Hematopoietic multipotent progenitor cell treated with erythropoietin and hydrocortisone succinate and interleukin-3 and kit ligand, for 15 days (in vitro differentiated cells): ENCODE measurements at regions not wholly inside any gene's neighbourhood (a gene's known extent, or its start where the extent isn't known, plus 50 kb on each side); places are given as distances from the start of the nearest gene placed in this dataset.
"Not testable (repeated sequence)": the region's sequence is repeated elsewhere in the genome, so short reads cannot be mapped to it uniquely, and the experiment has no call there.

Experiments
- DNase-seq: peaks from one replicate; pipeline ENCODE4 v3.0.0-alpha.2; 2015; ENCODE audit warnings: low spot score

DNA sequence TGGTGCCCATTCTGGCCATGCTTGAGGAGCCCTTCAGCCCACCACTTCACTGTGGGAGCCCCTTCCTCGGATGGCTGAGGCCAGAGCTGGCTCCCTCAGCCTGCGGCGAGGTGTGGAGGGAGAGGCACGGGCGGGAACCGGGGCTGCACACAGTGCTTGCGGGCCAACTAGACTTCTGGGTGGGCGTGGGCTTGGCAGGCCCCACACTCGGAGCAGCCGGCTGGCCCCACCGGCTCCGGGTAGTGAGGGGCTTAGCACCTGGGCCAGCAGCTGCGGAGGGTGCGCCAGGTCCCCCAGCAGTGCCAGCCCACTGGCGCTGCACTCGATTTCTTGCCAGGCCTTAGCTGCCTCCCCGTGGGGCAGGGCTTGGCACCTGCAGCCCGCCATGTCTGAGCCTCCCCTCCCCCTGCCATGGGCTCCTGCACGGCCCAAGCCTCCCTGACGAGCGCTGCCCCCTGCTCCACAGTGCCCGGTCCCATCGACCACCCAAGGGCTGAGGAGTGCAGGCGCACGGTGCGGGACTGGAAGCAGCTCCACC is 554.2 kb downstream of the GABRG2 start:
- not testable (repeated sequence) for DNase-seq

DNA sequence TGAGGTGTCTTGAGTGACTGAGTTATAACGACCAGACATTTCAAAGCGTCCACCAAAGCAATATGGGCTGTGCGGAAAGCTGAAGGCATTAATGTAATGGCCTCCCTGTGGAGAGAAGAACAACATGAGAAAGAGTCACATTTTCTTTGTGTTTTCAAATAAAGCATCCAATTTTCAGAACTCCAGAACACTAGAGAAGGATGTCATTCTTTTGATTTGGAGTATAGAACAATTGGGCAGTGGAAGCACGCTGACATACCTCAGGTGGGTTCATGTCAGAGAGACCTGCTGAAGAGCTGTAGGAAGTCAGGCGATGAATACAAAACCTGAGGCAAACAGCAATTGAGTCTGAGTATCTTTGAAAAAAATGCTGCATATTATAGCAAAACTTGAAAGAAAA is 556.5 kb downstream of the GABRG2 start:
- no peak for DNase-seq

DNA sequence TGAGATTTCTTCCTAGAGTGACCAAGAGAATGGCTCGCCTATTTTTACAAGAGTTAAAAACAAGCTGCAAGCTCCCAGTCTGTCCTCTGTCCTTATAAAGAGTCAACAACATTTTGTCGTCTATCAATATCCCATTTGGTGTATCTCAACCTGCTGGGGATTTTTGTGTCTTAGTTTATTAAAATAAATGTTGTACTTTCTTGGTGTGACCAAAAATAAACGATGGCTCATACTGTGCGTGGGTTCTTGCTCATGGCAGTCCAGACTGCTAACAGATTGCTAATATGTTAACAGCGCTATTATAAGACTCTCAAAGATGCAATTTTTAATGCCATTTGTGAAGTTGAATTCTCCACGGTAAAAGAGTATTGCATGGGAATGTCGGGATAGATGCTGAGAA is 569.9 kb downstream of the GABRG2 start:
- DNase-seq, result no peak

DNA sequence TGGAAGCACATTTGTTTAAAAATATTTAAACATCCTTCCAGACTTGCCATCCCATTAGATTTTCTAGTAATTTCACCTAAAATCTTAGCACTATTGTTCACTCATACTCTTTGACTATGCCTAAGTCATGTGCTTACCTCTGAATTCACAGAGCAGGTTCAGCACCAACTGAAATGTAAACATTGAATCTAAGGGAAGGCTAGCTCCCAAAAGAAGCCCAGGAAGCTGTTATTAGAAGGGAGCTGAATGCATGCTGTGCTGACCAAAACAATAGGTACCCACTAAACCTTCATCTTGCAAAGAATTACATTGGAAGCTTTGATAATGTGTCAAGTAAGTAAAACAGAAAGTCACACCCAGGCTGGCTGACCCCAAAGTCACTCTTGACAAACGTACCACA is 571.3 kb downstream of the GABRG2 start:
- DNase-seq, result no peak

DNA sequence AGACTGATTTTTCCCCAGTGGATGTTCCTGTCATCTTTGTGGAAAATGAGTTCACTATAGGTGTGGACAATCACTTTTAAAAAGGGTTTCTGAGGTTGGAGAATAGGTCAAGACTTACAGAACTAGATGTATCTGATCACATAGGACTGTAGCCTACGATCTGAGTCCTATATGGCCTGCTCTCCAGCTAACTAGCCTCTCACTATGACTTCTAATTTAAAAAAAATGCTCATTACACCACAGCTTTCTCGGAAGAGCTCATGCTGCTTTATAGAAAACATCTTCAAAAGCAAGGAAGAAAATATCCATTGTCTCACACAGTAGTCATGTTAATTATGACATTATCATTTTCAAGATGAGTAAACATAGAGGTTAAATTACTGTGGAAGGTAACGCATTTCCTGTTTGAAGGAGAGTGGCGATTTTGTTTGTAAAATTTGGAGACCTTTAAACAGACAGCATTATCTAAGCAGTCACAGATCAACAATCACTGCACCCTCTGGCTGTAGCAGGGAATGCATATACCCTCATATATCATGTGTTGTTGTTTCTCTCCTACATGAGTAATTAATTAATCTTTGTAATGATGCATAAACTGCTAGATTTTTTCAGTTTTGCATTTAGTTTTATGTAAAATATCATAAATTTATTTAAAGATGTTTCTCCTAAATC is 573.7 kb downstream of the GABRG2 start:
- DNase-seq, result no peak

DNA sequence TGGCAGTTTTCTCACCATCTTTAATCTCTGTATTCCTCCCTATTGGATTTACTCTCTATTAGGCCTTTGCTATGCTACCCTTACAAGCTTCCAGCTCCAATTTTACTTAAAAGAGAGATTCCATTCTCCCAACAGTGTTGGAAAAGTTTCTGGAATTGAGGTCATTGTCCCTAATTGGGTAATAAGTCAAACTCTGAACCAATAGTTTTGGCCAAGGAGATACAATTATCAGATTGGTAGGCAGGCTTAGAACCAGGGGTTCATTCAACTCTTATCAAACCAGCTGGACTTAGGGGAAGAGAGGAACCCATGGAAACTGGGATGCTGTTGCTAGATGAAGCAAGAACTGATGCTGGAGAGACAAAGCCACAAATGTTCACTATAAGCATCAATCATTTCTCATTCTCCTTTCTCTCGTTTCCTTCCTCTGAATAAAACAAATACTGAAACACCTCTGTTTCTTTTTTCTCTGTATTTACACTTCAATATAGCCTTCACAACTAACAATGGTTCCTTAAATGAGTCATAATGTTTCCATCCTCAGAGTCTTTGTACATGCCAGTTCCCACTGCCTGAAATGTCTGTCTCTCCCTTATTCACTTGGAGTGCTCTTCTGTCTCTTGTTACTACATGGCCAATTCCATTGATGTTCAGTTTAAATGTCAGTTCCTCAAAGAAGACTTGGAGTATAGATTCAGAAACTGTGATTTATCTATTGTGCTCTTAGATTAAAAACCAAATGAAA is 587.3 kb downstream of the GABRG2 start:
- no peak for DNase-seq

DNA sequence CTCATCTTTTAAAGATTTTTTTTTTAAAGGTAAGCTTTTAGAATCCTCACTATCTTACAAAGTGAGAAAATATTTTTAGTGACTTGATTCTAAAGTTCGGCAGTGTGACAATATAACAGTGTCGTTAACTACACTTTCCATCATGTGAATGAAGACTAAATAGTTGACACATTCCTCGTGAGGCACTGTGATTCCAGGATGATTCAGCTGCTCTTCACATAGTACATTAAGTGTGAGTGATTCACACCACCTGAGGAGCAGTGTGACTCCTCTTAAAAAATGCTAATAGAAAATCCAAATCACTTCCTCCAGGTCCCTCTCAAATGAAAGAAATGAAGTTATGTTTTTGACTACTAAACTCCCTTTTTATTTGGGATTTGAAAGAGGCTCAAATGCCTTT is 589.5 kb downstream of the GABRG2 start:
- DNase-seq, result no peak

DNA sequence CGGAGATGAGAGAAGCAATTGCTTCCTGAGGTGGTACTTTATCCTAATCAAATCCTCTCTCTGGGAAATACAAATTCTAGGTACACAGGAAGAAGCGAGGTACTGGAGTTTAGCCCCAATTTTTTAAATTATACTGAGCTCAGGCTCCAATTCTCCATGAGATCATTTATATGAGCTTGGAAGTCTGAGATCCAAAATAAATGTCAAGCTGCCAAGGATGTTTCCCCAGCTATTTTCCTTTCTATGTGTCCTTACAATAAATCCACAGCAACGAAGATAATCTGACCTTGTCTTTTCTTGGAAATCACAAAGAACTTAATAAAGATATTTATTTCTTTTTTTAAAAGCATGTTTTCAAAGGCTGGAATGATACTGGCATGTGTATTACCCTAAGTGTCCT is 597.3 kb downstream of the GABRG2 start:
- DNase-seq, result no peak

DNA sequence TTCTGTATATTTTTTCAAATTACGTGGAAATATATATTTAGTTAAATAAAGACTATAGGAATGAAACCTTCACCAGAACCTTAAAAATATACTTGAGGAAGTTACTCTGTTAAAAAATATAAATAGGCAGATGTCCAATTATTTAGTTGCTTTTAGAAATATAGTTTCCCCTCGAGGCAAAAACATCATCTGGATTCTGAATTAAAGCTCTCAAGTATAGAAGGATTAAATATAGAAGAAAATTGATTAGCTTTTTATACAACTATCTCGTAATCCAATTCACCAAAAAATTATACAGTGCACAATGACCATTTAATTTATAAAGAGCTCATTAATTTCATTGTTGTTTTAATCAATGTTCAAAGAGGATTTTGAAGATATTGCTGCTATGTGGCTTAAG is 601.4 kb downstream of the GABRG2 start:
- DNase-seq, result no peak

DNA sequence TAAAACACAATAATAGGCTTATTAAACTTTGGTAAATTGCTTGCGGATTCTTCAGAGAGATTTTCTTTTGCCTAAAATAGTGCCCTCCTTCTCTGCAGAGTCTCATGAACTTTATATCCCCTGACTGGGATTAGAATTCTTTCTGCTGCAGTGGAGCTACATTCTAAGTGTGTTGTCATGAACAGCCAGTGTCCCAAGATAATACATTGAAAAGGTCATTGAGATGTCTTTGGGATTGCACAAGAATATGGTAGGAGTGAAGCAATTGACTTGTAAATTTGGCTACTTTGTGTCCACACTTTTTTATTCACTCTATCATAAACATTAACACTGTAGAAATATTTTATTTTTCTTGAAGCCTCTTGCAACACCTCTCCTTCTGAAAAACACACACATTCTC is 604.5 kb downstream of the GABRG2 start:
- DNase-seq, result no peak

DNA sequence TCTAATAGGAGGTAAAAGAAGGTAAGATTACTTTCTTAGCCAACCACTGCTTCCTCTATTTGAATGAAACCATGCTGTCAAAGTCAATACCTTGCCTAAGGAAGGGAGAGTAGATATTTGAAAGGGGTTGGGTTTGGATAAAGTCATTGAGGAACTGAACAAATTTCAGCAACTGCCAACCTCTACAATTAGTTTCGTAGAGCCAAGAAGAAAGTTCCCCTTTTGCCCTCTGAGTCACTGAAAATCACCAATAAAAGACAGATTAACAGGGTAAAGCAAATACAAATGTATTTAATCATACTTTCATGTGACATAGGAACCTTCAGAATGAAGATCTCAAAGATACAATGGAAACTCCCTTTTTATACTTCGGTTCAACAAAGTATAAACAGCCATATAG is 615.7 kb downstream of the GABRG2 start:
- DNase-seq, result no peak

DNA sequence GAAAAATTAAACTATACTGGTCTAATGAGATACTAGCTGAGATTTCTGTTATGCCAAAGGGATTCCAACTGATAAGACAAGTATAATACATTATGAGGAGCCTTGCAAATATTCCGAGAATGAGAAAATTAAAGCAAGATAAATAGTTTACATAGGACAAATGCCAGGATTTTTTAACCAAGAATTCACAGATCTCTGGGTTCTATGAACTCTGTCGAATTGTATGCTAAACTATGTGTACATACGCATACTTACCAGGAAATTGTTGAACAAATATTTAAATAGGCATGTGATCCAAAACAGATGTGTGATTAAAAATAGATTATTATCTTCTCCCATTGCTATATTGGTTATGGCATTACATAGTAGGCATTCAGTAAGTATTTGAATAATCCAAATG is 616.6 kb downstream of the GABRG2 start:
- DNase-seq, result no peak

DNA sequence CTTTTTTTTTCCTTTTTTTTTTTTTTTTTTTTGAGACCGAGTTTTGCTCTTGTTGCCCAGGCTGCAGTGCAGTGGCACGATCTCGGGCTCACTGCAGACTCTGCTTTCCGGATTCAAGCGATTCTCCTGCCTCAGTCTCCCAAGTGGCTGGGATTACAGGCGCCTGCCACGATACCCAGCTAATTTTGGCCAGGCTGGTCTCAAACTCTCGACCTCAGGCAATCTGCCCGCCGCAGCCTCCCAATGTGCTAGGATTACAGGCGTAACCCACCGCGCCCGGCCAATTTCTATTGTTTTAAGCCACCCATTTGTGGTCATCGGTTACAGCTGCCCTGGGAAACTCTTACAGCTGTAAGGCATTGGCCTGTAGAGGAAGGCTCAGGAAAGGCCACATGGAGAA is 617.7 kb downstream of the GABRG2 start:
- no peak for DNase-seq

DNA sequence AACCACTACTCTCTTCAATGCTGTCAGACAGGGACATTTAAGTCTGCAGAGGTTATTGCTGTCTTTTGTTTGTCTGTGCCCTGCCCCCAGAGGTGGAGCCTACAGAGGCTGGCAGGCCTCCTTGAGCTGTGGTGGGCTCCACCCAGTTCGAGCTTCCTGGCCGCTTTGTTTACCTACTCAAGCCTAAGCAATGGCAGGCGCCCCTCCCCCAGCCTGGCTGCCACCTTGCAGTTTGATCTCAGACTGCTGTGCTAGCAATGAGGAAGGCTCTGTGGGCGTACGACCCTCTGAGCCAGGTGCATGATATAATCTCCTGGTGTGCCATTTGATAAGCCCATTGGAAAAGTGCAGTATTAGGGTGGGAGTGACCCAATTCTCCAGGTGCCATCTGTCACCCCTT is 628.7 kb downstream of the GABRG2 start:
- not testable (repeated sequence) for DNase-seq

DNA sequence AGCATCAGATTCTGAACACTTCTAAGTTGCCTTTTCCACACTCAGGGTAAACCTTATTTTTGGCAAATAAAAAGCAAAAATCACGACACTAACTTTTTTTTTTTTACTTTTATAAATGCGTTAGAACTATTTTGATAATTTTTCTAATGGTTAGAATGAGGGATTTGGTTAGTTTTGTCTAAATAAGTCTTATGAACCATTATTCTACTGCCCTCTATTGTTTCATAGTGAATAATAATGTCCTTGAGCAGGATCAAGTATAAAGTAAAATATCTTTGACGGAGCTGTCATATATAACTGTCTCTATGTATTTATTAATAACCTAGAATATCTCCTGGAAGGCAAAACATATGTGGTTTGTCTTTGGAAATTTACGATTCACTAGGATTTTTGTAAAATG is 631.8 kb downstream of the GABRG2 start:
- DNase-seq, result no peak

DNA sequence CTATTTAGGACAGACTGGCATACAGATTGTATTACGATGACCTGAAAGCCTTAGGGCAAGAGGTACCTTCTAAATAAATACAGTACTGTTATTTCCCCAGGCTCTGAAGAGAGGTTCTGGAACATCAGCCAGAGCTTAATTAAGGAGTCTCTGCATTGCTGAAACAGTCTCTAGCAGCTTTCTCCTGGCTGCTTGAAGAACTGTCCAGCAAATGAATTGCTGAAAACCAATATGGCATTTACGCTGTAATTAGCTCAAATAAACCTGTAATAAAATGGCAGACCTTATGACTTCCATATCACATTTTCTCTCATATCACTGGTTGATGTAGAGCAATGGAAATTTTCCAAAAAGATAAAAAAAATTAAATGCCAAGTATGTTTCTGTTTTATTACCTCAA is 636.3 kb downstream of the GABRG2 start:
- DNase-seq, result no peak

DNA sequence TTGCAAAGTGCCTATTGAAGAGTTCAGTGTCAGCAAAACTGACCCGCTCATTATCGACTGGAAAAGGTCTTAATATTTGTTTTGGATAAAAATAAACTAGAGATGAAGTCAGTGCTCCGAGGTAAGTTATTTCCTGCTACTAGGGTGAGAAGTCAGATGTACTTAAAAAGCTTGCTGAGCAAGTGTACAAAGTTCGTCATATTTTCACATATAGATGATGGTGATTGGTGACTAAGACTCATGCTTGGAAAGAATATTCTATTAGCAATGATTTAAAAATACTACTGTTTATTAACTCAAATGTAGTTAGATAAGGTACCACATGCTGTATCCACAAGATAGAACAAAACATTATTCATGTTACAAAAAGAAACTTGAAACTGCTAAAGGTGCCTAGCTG is 643.7 kb downstream of the GABRG2 start:
- no peak for DNase-seq

DNA sequence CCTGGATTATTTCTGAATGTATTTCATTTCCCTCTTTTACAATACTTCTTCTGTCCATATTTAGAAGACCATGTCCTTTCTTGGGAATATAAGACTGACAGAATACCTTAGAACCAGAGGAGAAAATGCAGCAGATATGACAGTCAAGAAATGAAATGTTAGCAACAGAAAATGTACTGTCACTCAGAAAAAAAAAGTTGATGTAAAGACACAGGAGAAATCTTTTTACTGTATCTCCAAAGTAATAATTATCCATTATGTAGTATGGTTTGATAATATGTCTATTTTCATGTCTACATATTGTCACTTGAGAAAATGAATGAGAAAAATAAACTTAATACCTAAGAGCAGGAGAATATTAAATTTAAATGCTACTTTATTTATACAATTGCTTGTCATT is 652.1 kb downstream of the GABRG2 start:
- no peak for DNase-seq

DNA sequence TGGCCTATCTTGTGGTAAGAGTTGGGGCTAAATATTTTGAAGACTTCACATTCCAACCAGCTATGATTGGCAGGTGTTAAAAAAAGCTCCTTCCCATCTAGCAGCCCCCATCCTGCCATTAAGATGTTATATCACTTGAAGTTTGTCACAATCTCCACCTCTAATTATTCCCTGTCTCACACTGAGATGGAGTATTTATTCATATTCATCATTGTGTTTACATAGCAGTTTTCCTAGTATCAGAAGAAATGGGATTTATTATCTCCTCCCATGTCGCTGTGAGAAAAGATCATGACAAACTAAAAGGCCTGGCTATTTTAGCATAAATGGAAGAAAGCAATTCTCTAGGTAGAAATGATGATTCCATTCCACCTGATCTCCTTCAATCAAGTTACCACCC is 653.6 kb downstream of the GABRG2 start:
- no peak for DNase-seq

DNA sequence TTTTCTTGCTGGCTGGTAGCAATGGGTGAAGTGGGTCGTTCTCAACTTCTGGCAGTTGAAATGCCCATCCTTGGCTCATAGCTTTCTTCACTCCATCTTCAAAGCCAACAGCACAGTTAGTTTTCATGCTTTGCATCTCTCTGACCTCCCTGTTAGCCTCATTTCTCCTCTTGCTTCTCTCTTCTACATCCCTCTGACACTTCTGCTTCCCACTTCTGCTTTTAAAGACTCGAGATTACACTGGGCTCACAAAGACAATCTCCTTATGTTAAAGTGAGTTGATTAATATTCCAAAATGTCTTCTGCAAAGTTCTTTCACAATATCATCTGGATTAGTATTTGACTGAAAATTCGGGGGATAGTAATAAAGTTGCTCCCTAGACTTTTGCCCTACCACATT is 684.8 kb upstream of the CCNG1 start:
- no peak for DNase-seq

DNA sequence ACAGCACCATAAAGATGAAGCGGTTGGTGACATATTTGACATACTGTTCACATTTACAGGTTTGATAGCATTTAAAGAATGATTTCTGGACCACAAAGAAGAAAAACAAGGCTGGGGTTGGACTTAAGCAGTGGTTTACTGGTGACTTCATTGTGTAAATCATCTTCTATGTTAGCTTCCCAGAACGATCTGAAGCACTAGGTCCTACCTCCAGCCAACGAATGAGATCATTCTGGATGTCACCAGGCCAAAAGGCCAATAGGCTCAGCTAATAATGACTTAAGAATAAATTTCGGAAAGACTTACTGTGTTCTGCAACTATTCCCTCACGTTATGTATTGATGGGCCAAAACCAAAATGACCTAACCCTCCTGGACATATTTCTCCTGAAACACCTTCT is 675.3 kb upstream of the CCNG1 start:
- no peak for DNase-seq

DNA sequence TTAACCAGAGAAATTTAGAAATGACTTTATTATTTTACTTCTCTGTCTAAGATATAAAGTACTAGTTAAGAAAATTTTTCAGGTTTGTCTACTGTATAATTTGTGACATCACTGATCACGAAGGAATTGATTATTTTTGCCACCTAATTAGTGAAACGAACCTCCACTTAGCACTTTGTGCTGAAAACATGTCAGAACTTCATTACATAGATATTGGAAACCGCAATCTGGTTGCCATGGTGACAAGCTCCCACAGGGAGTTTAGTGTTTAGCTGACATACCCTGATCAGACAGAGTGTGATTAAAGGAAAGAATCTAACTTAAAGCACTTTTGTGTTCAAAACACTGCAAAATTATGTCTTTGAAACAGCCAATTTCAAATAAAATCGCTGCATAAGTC is 668.4 kb upstream of the CCNG1 start:
- no peak for DNase-seq

DNA sequence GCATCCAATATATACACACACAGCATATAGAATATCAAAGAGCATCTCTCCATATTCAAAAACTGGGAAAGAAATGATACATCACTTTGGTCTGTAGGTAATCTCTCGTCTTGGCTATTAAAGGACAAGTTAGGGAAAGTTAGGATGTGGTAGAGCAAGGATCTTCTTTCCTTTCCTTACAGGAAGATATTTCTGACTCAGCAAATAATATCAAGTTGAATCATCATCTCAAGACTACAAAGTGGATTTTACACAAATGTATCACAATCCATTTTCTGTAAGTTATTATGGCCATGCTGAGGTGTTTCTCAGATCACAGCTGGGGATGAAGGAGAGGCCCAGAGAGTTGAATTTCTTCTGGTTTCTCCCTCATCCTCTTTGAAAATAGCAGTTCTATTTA is 651.7 kb upstream of the CCNG1 start:
- no peak for DNase-seq

DNA sequence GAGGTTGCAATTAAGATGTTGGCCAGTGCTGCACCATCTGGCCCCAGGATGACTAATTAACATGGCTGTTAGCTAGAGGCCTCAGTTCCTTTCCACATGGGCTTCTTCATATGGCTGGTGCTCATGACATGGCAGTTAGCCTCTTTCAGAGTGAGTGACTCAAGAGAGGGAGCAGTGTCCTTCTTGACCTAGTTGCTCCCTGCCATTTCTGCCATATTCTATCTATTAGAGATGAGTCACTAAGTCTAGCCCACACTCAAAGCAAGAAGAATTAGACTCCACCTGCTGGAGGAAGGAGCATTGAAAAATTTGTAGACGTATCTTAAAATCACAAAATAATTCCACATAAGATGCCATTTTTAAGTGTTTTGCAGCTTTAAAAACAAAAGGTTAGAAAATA is 651.2 kb upstream of the CCNG1 start:
- DNase-seq, result no peak
